Suprapubic skin (tissue), 4 donors: ENCODE measurements at regions not wholly inside any gene's neighbourhood (a gene's known extent, or its start where the extent isn't known, plus 50 kb on each side); places are given as distances from the start of the nearest gene placed in this dataset.
"Not testable (repeated sequence)": the region's sequence is repeated elsewhere in the genome, so short reads cannot be mapped to it uniquely, and the experiment has no call there.

Experiments
- CTCF ChIP-seq, 2 donors: fragments of 200-600 bp in 1 of 2; fragments of 450-650 bp in 1 of 2; sonication (generic) in 1 of 2; IDR thresholded peaks; one replicate each; pipeline ENCODE4 v1.5.1; 2016 to 2019; ENCODE audit warnings: antibody characterized with exemption in 2 of 2, mild to moderate bottlenecking in 1 of 2, moderate library complexity in 1 of 2
- POLR2A ChIP-seq, 2 donors: fragments of 450-650 bp; IDR thresholded peaks; one replicate each; pipeline ENCODE4 v1.6.1; 2017; ENCODE audit warnings: antibody characterized with exemption in 2 of 2, mild to moderate bottlenecking in 2 of 2, moderate library complexity in 2 of 2
- POLR2AphosphoS5 ChIP-seq, 3 donors: sonication (generic); formaldehyde crosslinking; IDR thresholded peaks; one replicate each; pipeline ENCODE4 v1.6.1; 2017; ENCODE audit warnings: antibody characterized with exemption in 3 of 3

- TF ChIP-seq POLR2A, POLR2AphosphoS5, CTCF (IDR thresholded peaks at IDR 0.05): not testable (repeated sequence)
Observed at GRCh38 chr2:87220651-87221050, 199.0 kb upstream of the PLGLB1 start.
